Left ventricle myocardium inferior (tissue), 1 donor: ENCODE measurements at regions not wholly inside any gene's neighbourhood (a gene's known extent, or its start where the extent isn't known, plus 50 kb on each side); places are given as distances from the start of the nearest gene placed in this dataset.
"Not testable (repeated sequence)": the region's sequence is repeated elsewhere in the genome, so short reads cannot be mapped to it uniquely, and the experiment has no call there.

Experiments
- DNase-seq: peaks from one replicate; pipeline ENCODE4 v3.0.0-alpha.2; 2020
- H3K27ac ChIP-seq: fragments of 200-600 bp; replicated peaks from 2 replicates; pipeline ENCODE4 v1.8.0; 2021
- H3K27me3 ChIP-seq: fragments of 200-600 bp; 2 replicates; pipeline ENCODE4 v1.8.0; 2021; ENCODE audit warnings: low read depth
- H3K36me3 ChIP-seq: fragments of 200-600 bp; 2 replicates; pipeline ENCODE4 v1.8.0; 2021
- H3K4me1 ChIP-seq: fragments of 200-600 bp; 2 replicates; pipeline ENCODE4 v1.8.0; 2021
- H3K4me3 ChIP-seq: fragments of 200-600 bp; 2 replicates; pipeline ENCODE4 v1.8.0; 2021; ENCODE audit warnings: mild to moderate bottlenecking, moderate library complexity
- H3K9me3 ChIP-seq: fragments of 200-600 bp; replicated peaks from 2 replicates; pipeline ENCODE4 v1.8.0; 2021
- CTCF ChIP-seq: fragments of 200-600 bp; IDR thresholded peaks from 2 replicates; pipeline ENCODE4 v1.8.0; 2021; ENCODE audit warnings: antibody characterized with exemption, mild to moderate bottlenecking, borderline replicate concordance
- intact Hi-C: fragments of 100-400 bp; cut with micrococcal nuclease; formaldehyde crosslinking; loops from one replicate; pipeline ENCODE4 v1.11.0; 2022
- donor health status: DM: no; HTN: yes; CAD: no; lungs with severe emphysema.

DNA sequence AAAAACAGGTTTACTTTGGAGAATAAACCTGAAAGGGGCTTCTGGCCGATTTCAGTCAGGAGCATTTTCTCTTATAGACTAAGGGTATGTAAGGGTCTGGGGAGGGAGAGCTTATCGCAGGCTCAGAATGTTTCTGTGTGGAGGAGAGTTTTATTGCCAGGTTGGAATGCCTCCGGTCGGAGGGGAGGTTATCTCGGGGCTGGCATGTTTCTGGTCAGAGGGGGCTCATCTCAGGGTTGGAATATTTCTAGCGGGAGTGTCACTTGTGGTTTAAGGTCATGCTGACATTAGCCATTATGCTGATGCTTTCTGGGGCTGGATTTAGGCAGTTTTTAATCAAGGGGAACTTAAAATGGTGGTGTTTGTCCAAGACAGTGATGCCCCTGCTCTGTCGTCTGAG lies 333.6 kb downstream of the METTL4 start:
- TF ChIP-seq CTCF, result no peak
- intact Hi-C loops, result no loop called here
- H3K4me1 ChIP-seq, result no peaks in the 10 kb centered on the region
- H3K27me3 ChIP-seq, result peaks cover 41% of the 10 kb centered on the region
- no peak overlapping the region for H3K4me3 ChIP-seq
- DNase-seq, result no peak
- no peaks in the 10 kb centered on the region for H3K36me3 ChIP-seq
- no peaks in the 10 kb centered on the region for H3K9me3 ChIP-seq
- no peak overlapping the region for H3K27ac ChIP-seq

GRCh38 chr18:2240311-2240705 lies 331.0 kb downstream of the METTL4 start:
- H3K27me3 ChIP-seq, result peaks cover 38% of the 10 kb centered on the region
- H3K4me3 ChIP-seq, result no peak overlapping the region
- H3K4me1 ChIP-seq, result no peaks in the 10 kb centered on the region
- intact Hi-C loops, result no loop called here
- no peaks in the 10 kb centered on the region for H3K9me3 ChIP-seq
- H3K36me3 ChIP-seq, result no peaks in the 10 kb centered on the region
- no peak for DNase-seq
- no peak overlapping the region for H3K27ac ChIP-seq
- TF ChIP-seq CTCF, result no peak

GRCh38 chr18:2244641-2245040 lies 326.7 kb downstream of the METTL4 start:
- intact Hi-C loops, result no loop called here
- H3K27me3 ChIP-seq, result peaks cover 4% of the 10 kb centered on the region
- no peak overlapping the region for H3K27ac ChIP-seq
- no peak for DNase-seq
- no peaks in the 10 kb centered on the region for H3K9me3 ChIP-seq
- no peak overlapping the region for H3K4me3 ChIP-seq
- H3K36me3 ChIP-seq, result no peaks in the 10 kb centered on the region
- TF ChIP-seq CTCF, result no peak
- H3K4me1 ChIP-seq, result no peaks in the 10 kb centered on the region

- DNase-seq, H3K9me3 ChIP-seq, intact Hi-C loops, H3K4me3 ChIP-seq, H3K36me3 ChIP-seq, H3K27ac ChIP-seq, H3K27me3 ChIP-seq, H3K4me1 ChIP-seq: not testable (repeated sequence)
These were observed 324.2 kb downstream of the METTL4 start for GRCh38 chr18:2247101-2247500.

- Histone ChIP-seq H3K4me3 (no peak overlapping the region), H3K36me3 (no peaks in the 10 kb centered on the region), H3K4me1 (no peaks in the 10 kb centered on the region), H3K27me3 (no peaks in the 10 kb centered on the region), H3K27ac (no peak overlapping the region), H3K9me3 (peaks cover 31% of the 10 kb centered on the region)
- intact Hi-C loops, result no loop called here
- DNase-seq, result no peak
- no peak for TF ChIP-seq CTCF
These were observed 316.3 kb downstream of the METTL4 start for GRCh38 chr18:2254977-2255376.

DNA sequence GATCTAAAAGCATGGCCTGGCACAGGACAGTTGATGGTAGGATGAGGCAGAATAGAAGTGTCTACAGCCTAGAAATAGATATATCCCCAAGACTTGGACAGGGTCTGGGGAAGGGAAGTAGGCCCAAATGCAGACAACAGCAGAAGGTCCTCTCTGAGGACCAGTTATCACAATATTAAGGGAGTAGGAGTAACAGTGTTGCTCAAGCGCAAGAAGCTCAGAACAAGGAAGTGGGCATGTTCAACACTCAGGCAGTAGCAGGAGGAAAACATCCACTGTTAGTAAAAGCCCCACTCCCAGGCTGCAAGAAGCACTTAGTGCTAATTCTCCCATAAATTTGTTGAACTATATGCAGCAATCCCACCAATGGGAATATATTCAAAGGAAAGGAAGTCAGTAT lies 314.7 kb downstream of the METTL4 start:
- Histone ChIP-seq H3K27me3 (no peaks in the 10 kb centered on the region), H3K4me3 (no peak overlapping the region)
- TF ChIP-seq CTCF, result no peak

More for the DNA sequence above, 314.7 kb downstream of the METTL4 start:
- Histone ChIP-seq H3K9me3 (peaks cover 31% of the 10 kb centered on the region), H3K4me1 (no peaks in the 10 kb centered on the region), H3K36me3 (no peaks in the 10 kb centered on the region), H3K27ac (no peak overlapping the region)
- no peak for DNase-seq
- intact Hi-C loops, result no loop called here
